ENCODE measurements at regions not wholly inside any gene's neighbourhood (a gene's known extent, or its start where the extent isn't known, plus 50 kb on each side); places are given as distances from the start of the nearest gene placed in this dataset.

DNA sequence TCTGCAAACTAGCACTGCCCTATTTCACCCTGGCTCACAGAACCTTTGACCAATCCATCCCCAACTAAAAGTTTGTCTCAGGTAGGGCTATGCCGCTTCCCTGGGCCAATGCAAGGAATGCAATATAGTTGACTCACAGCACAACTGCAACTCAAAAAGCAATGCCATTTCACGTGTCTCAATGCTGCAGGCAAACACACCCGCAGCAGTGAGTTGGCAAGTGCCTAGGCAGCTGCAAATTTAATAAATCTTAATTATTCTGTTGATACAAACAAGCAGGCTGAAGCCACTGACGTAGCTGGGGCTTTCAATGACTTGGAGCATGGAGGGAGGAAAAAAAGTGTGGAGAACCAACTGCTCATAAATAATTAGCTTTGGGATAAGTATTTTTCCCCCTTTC, 87.9 kb downstream of the SYNE3 start:
- Mint-ChIP-seq H3K9me3 (no peaks in the 10 kb centered on the region), H3K27ac (peak overlapping the region in 1 of 2 donors; percentile 54), H3K36me3 (peaks cover 0 to 22% of the 10 kb centered on the region in 2 donors)
- ATAC-seq (no peak), DNase-seq (ENCODE audit: low spot score in 2 of 2) (no peak)

- Mint-ChIP-seq H3K9me3 (peaks cover 0 to 8% of the 10 kb centered on the region in 2 donors), H3K36me3 (peaks cover 10 to 35% of the 10 kb centered on the region in 2 donors), H3K27ac (peak overlapping the region in 1 of 2 donors; percentile 5)
- ATAC-seq: no peak
- DNase-seq (ENCODE audit: low spot score in 2 of 2): no peak
These were observed 90.4 kb downstream of the SYNE3 start for GRCh38 chr14:95426116-95426475.

- DNase-seq (ENCODE audit: low spot score in 2 of 2): no peak
- Mint-ChIP-seq H3K9me3 (peaks cover 0 to 8% of the 10 kb centered on the region in 2 donors), H3K36me3 (peaks cover 15 to 37% of the 10 kb centered on the region in 2 donors), H3K27ac (peak overlapping the region in 1 of 2 donors; percentile 7)
- ATAC-seq: no peak
These were observed 90.9 kb downstream of the SYNE3 start for GRCh38 chr14:95425369-95426115.

DNA sequence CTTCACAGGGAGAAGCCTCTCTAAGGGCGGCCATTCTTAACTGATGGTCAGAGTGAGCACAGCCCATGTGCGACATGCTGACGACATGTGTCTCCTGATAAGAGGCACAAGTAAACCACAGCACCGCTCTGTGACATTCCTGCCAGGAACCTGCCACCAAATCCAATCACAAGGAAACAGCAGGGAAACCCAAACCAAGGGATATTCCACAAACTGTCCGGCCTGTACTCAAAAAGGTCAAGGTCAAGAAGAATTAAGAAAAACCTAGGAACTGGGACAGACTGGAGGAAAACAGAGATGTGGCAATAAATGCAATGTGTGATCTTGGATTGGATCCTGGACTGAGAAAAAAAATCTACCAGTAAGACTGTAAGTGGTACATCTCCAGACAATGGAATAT, 91.9 kb downstream of the SYNE3 start:
- no peak for DNase-seq (ENCODE audit: low spot score in 2 of 2)
- peaks cover 25 to 47% of the 10 kb centered on the region in 2 donors for H3K36me3 Mint-ChIP-seq

GRCh38 chr14:95421741-95422140, 94.7 kb downstream of the SYNE3 start:
- H3K9me3 Mint-ChIP-seq: peaks cover 5 to 13% of the 10 kb centered on the region in 2 donors
- DNase-seq (ENCODE audit: low spot score in 2 of 2) (no peak), ATAC-seq (no peak)
- H3K27ac Mint-ChIP-seq: peak overlapping the region; percentile 5 to 82
- peaks cover 27 to 53% of the 10 kb centered on the region in 2 donors for H3K36me3 Mint-ChIP-seq

More for the DNA sequence above, 91.9 kb downstream of the SYNE3 start:
- Mint-ChIP-seq H3K9me3 (peaks cover 4 to 12% of the 10 kb centered on the region in 2 donors), H3K27ac (no peak overlapping the region)
- ATAC-seq: no peak

DNA sequence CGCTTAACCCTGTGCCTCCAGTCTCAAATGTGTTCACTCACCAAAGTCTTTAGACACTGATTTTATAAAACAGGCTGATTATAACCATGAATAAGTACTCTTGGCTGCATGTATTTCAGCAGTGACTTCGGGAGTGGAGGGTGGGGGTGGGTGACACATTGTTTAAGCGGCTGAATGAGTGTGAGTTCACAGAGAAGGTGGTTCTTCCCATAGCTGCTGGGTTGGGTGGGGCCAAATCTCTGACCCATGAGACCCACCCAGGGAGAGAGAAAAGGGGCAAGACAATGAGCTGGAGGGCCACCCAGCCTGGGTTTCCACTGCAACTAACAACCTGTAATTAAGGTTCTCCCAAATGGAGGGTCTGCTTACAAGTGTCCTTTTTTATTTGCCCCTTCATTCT, 96.4 kb downstream of the SYNE3 start:
- H3K27ac Mint-ChIP-seq: no peak overlapping the region
- ATAC-seq (no peak), DNase-seq (ENCODE audit: low spot score in 2 of 2) (no peak)
- peaks cover 5 to 13% of the 10 kb centered on the region in 2 donors for H3K9me3 Mint-ChIP-seq
- peaks cover 27 to 54% of the 10 kb centered on the region in 2 donors for H3K36me3 Mint-ChIP-seq

GRCh38 chr14:95419569-95419968, 96.9 kb downstream of the SYNE3 start:
- peaks cover 27 to 54% of the 10 kb centered on the region in 2 donors for H3K36me3 Mint-ChIP-seq
- ATAC-seq: no peak
- DNase-seq (ENCODE audit: low spot score in 2 of 2): no peak
- H3K9me3 Mint-ChIP-seq: peaks cover 5 to 13% of the 10 kb centered on the region in 2 donors
- H3K27ac Mint-ChIP-seq: no peak overlapping the region

- H3K27ac Mint-ChIP-seq: no peak overlapping the region
- peaks cover 27 to 50% of the 10 kb centered on the region in 2 donors for H3K36me3 Mint-ChIP-seq
- peaks cover 5 to 13% of the 10 kb centered on the region in 2 donors for H3K9me3 Mint-ChIP-seq
- no peak for ATAC-seq
- no peak for DNase-seq (ENCODE audit: low spot score in 2 of 2)
These were observed 97.6 kb downstream of the SYNE3 start for GRCh38 chr14:95418858-95419257.

DNA sequence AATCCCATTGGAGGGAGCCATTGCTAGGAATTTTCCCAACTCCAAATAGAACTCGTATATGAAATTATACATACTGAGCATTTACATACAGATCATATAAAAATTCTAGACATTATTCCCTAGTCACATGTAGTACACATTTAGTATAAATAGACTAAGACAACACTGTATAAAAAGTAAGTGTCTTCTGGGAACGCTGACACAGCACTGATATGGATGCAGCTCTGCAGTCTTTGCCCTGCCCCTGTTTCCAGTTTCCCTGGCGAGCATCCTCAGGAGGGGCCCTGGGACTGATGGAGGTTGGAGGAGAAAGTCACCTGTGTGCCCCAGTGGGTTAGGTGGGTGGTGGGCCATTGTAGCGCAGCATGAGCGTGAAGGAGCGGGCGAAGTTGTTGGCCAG, 97.8 kb upstream of the CLMN start:
- DNase-seq (ENCODE audit: low spot score in 2 of 2) (no peak), ATAC-seq (no peak)
- H3K36me3 Mint-ChIP-seq: peaks cover 27 to 42% of the 10 kb centered on the region in 2 donors
- H3K27ac Mint-ChIP-seq: peak overlapping the region; percentile 21 to 72
- peaks cover 5 to 13% of the 10 kb centered on the region in 2 donors for H3K9me3 Mint-ChIP-seq

GRCh38 chr14:95415993-95416392, 96.3 kb upstream of the CLMN start:
- no peak overlapping the region for H3K27ac Mint-ChIP-seq
- ATAC-seq (no peak), DNase-seq (ENCODE audit: low spot score in 2 of 2) (no peak)
- peaks cover 16 to 27% of the 10 kb centered on the region in 2 donors for H3K36me3 Mint-ChIP-seq
- peaks cover 5% of the 10 kb centered on the region in 2 donors for H3K9me3 Mint-ChIP-seq

- Mint-ChIP-seq H3K27ac (no peak overlapping the region), H3K9me3 (no peaks in the 10 kb centered on the region), H3K36me3 (peaks cover 0 to 11% of the 10 kb centered on the region in 2 donors)
- DNase-seq (ENCODE audit: low spot score in 2 of 2) (no peak), ATAC-seq (no peak)
These were observed 93.8 kb upstream of the CLMN start for GRCh38 chr14:95413289-95414215.

DNA sequence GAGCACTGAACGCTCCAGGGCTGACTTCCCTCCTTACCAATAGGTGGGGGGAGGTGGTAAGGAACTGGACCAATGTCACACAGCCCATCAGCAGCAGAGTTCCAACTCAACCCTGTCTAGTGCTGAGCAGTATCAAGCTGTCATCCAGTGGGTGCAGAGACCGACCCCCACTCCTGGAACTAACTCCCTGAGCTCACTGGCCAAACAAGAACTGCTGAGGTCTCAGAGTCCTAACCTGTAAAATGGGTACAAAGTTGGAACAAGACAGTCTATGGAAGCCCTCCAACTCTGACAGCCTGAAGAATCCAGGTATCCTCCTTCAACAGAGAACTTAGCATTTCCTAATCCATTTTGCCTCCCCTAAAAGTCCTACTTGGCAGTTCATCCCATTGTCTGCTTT, 91.1 kb upstream of the CLMN start:
- H3K36me3 Mint-ChIP-seq: no peaks in the 10 kb centered on the region
- DNase-seq (ENCODE audit: low spot score in 2 of 2) (no peak), ATAC-seq (no peak)
- H3K27ac Mint-ChIP-seq: peak overlapping the region in 1 of 2 donors; percentile 10
- no peaks in the 10 kb centered on the region for H3K9me3 Mint-ChIP-seq

DNA sequence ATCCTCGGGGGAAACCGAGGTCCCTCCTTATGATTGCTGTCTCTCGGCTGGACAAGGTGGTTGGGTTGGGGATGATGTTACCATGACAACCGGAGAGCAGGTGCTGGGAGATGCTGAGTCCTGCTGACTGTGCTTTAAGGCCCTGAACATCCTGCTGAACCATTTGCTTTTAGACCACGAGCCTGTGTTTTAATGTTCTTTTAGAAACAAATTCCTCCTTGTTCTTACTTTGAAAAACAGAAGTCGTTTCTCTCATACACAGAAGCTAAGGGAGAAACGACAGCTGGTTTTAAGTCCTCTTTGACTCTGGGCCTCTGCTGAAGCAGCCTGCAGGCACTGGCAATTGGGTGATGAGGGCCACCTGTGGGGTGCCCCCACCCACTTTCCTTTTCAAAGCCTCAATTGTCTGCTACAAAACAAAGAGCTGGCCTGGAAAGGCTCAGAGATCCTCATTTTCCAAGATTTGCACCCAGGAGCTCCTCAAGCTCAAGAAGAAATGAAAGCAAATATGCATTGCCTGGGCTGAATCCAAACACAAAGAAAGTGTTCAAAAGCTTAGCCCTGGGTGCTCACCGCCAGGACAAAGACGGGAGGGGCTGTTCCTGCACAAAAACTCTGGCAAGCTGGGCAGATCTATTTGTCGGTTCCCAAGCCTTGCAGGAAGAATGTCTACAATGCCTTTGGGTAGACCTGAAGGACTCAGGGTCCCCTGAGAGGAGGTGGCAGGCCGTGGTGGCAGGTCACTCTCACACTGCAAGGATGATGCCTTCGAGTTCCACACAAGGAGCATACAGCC, 90.0 kb upstream of the CLMN start:
- Mint-ChIP-seq H3K36me3 (no peaks in the 10 kb centered on the region), H3K27ac (peak overlapping the region; percentile 52 to 55), H3K9me3 (no peaks in the 10 kb centered on the region)
- ATAC-seq: no peak
- DNase-seq (ENCODE audit: low spot score in 2 of 2): no peak

DNA sequence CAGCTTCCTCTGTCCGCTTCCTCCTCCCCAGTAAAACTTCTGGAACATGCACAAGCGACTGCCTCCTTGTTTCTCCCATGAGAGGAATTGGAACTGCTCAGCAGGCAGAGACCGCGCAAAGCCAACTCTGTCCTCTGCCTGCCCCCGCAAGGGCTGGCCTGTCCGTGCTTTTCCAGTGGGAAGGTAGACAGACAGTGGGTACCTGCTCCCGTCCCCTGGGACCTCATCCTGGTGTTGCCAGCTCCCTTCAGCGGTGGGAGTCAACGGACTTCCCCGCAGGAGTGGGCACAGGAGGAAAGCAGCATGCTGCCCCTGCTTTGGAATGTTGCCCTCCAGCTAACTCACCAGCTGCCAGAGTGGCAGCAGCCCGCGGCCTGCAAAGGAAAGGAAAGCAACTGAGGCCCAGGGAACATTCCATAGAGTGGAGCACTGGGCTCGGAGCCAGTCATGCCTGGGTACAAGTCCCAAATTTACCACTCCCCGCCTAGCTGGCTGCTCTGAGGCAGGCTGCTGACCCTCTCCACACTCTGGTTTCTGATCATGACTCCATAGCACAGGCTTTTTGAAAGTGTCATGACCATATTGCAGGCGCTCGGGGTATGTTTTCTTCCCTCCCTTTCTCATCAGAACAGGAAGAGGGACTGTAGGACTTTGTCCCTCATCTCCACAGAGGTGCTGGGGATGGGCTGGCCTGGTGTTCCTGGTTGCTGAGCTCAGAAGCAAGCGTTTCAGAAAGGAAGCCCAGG, 89.2 kb upstream of the CLMN start:
- Mint-ChIP-seq H3K9me3 (no peaks in the 10 kb centered on the region), H3K27ac (no peak overlapping the region), H3K36me3 (no peaks in the 10 kb centered on the region)
- ATAC-seq (no peak), DNase-seq (ENCODE audit: low spot score in 2 of 2) (no peak)

- H3K36me3 Mint-ChIP-seq: no peaks in the 10 kb centered on the region
- H3K27ac Mint-ChIP-seq: no peak overlapping the region
- no peak for DNase-seq (ENCODE audit: low spot score in 2 of 2)
- ATAC-seq: no peak
- H3K9me3 Mint-ChIP-seq: no peaks in the 10 kb centered on the region
These were observed 87.6 kb upstream of the CLMN start for GRCh38 chr14:95407354-95407753.

DNA sequence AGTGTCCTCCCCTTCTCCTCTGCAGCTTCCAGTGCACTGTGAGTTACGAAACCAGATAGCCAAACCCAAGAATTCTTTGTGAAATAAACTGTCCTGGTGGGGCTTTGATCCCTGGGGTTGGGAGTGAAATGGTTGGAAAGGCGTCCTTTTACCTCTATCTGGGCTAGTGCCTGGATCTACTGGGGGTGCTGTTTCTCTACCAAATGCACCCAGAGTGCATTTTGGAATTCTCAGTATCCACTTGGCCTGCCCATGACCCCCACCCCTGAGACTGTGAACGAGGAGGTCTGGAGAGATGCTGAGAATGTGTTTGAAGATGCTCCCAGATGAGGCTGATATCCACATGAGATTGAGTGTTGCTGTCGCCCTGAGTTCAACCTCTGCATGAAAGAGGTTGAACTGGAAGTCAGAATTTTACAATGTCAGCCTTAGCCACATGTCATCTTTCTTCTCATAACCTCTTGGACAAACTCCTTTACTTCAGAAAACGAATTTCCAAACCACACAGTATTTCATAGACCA, 87.1 kb upstream of the CLMN start:
- DNase-seq (ENCODE audit: low spot score in 2 of 2): no peak
- Mint-ChIP-seq H3K36me3 (no peaks in the 10 kb centered on the region), H3K27ac (no peak overlapping the region), H3K9me3 (no peaks in the 10 kb centered on the region)
- no peak for ATAC-seq
